Thyroid gland (tissue), 4 donors: ENCODE measurements at regions not wholly inside any gene's neighbourhood (a gene's known extent, or its start where the extent isn't known, plus 50 kb on each side); places are given as distances from the start of the nearest gene placed in this dataset.

Experiments used
- DNase-seq, 2 donors: peaks; one replicate each; pipeline ENCODE4 v3.0.0-alpha.2; 2019
- H3K27ac ChIP-seq, 3 donors: fragments of 200-600 bp; sonication (generic); 1 replicate in 2 of 3; 2 replicates in 1 of 3; pipeline ENCODE4 v1.5.1; 2016 to 2019; ENCODE audit warnings: mild to moderate bottlenecking in 1 of 3, moderate library complexity in 1 of 3
- H3K27me3 ChIP-seq: fragments of 200-600 bp; sonication (generic); one replicate; pipeline ENCODE4 v1.5.1; 2019
- H3K36me3 ChIP-seq, 2 donors: fragments of 200-600 bp; sonication (generic); one replicate each; pipeline ENCODE4 v1.5.1; 2016 to 2019
- H3K4me1 ChIP-seq, 2 donors: fragments of 200-600 bp; sonication (generic); one replicate each; pipeline ENCODE4 v1.5.1; 2017 to 2019
- H3K4me3 ChIP-seq, 3 donors: fragments of 200-600 bp; sonication (generic); replicated peaks in 1 of 3; 1 replicate in 2 of 3; 2 replicates in 1 of 3; pipeline ENCODE4 v1.5.1; 2016; ENCODE audit warnings: mild to moderate bottlenecking in 1 of 3
- H3K9me3 ChIP-seq: fragments of 200-600 bp; sonication (generic); one replicate; pipeline ENCODE4 v1.5.1; 2017
- CTCF ChIP-seq, 6 experiments: fragments of 200-600 bp in 3 of 6; fragments of 450-650 bp in 3 of 6; sonication (generic) in 3 of 6; IDR thresholded peaks; one replicate each; pipeline ENCODE4 v1.5.1; 2016 to 2019; ENCODE audit warnings: antibody characterized with exemption in 6 of 6, mild to moderate bottlenecking in 2 of 6, inconsistent platforms in 1 of 6, moderate library complexity in 1 of 6
- POLR2A ChIP-seq, 2 donors: fragments of 450-650 bp; IDR thresholded peaks; one replicate each; pipeline ENCODE4 v1.6.1; 2017; ENCODE audit warnings: antibody characterized with exemption in 2 of 2, mild to moderate bottlenecking in 2 of 2, moderate library complexity in 1 of 2
- WGBS, 2 donors: methylation state at CpG; one replicate each; pipeline ENCODE4 v1.1.5; 2017; 5-methylcytosine and 5-hydroxymethylcytosine counted together
- intact Hi-C: fragments of 100-400 bp; cut with DNase I; formaldehyde crosslinking; loops from one replicate; pipeline ENCODE4 v1.15.1; 2023

- no peaks in the 10 kb centered on the region for H3K27me3 ChIP-seq
- H3K27ac ChIP-seq = no peak overlapping the region
- H3K4me1 ChIP-seq = peaks cover 0 to 3% of the 10 kb centered on the region in 2 donors
- TF ChIP-seq CTCF (IDR thresholded peaks at IDR 0.05) = no peak
- intact Hi-C loops = no loop called here
- H3K9me3 ChIP-seq = no peaks in the 10 kb centered on the region
- no peak for DNase-seq
- no peak overlapping the region for H3K4me3 ChIP-seq
- H3K36me3 ChIP-seq = no peaks in the 10 kb centered on the region
- WGBS, 2 donors = 93 to 97% methylated on average over 2 of the region's 2 CpGs
Measured at GRCh38 chr1:69278923-69279322, 288.8 kb upstream of the LRRC7 start.

GRCh38 chr1:69283516-69283915, 284.2 kb upstream of the LRRC7 start:
- Histone ChIP-seq H3K36me3 (no peaks in the 10 kb centered on the region), H3K27me3 (no peaks in the 10 kb centered on the region), H3K27ac (no peak overlapping the region), H3K4me3 (no peak overlapping the region), H3K4me1 (peaks cover 0 to 3% of the 10 kb centered on the region in 2 donors), H3K9me3 (no peaks in the 10 kb centered on the region)
- TF ChIP-seq CTCF (IDR thresholded peaks at IDR 0.05) = no peak
- TF ChIP-seq POLR2A (IDR thresholded peaks at IDR 0.05) = no peak
- no peak for DNase-seq
- 63 to 64% methylated on average over 1 of the region's 1 CpG for WGBS, 2 donors
- intact Hi-C loops = no loop called here

- 84 to 95% methylated on average over 1 of the region's 1 CpG for WGBS, 2 donors
- Histone ChIP-seq H3K27ac (no peak overlapping the region), H3K4me3 (no peak overlapping the region), H3K4me1 (peaks cover 0 to 3% of the 10 kb centered on the region in 2 donors), H3K27me3 (no peaks in the 10 kb centered on the region), H3K36me3 (no peaks in the 10 kb centered on the region), H3K9me3 (no peaks in the 10 kb centered on the region)
- TF ChIP-seq POLR2A (IDR thresholded peaks at IDR 0.05) (no peak), CTCF (IDR thresholded peaks at IDR 0.05) (no peak)
- DNase-seq = no peak
- intact Hi-C loops = no loop called here
Measured at GRCh38 chr1:69284508-69284907, 283.2 kb upstream of the LRRC7 start.

- Histone ChIP-seq H3K9me3 (no peaks in the 10 kb centered on the region), H3K27ac (no peak overlapping the region), H3K4me1 (peaks cover 0 to 2% of the 10 kb centered on the region in 2 donors), H3K4me3 (no peak overlapping the region), H3K36me3 (no peaks in the 10 kb centered on the region), H3K27me3 (no peaks in the 10 kb centered on the region)
- no peak for DNase-seq
- TF ChIP-seq POLR2A (IDR thresholded peaks at IDR 0.05) (no peak), CTCF (IDR thresholded peaks at IDR 0.05) (no peak)
- intact Hi-C loops = no loop called here
- WGBS, 2 donors = 94 to 95% methylated on average over 5 of the region's 5 CpGs
Measured at GRCh38 chr1:69288416-69288815, 279.3 kb upstream of the LRRC7 start.

- TF ChIP-seq POLR2A (IDR thresholded peaks at IDR 0.05) (no peak), CTCF (IDR thresholded peaks at IDR 0.05) (no peak)
- WGBS, 2 donors = 55 to 68% methylated on average over 1 of the region's 1 CpG
- intact Hi-C loops = no loop called here
Measured at GRCh38 chr1:69290291-69290690, 277.4 kb upstream of the LRRC7 start.

More at GRCh38 chr1:69290291-69290690, 277.4 kb upstream of the LRRC7 start:
- no peaks in the 10 kb centered on the region for H3K27me3 ChIP-seq
- H3K9me3 ChIP-seq = no peaks in the 10 kb centered on the region
- no peaks in the 10 kb centered on the region for H3K36me3 ChIP-seq
- DNase-seq = no peak
- H3K4me3 ChIP-seq = no peak overlapping the region
- no peaks in the 10 kb centered on the region for H3K4me1 ChIP-seq
- H3K27ac ChIP-seq = no peak overlapping the region
